Neural cell (in vitro differentiated cells): ENCODE measurements at regions not wholly inside any gene's neighbourhood (a gene's known extent, or its start where the extent isn't known, plus 50 kb on each side); places are given as distances from the start of the nearest gene placed in this dataset.

Experiments used
- H2AFZ ChIP-seq: fragments of 200-600, 300-800 bp; sonication (generic), shearing (Covaris generic); 2 replicates; pipeline ENCODE4 v1.6.0; 2014; ENCODE audit warnings: low read depth, mild to moderate bottlenecking, antibody characterized with exemption, low read length, moderate library complexity
- H3F3A ChIP-seq: fragments of 200-600 bp; shearing (Covaris generic); 2 replicates; pipeline ENCODE4 v1.6.1; 2016; ENCODE audit warnings: mild to moderate bottlenecking, moderate library complexity, mixed read lengths, antibody characterized with exemption, low read length; ENCODE audit not compliant: insufficient read depth, poor library complexity, severe bottlenecking
- H3K27ac ChIP-seq: fragments of 200-600, 300-800 bp; sonication (generic), shearing (Covaris generic); 2 replicates; pipeline ENCODE4 v1.5.1; 2014; ENCODE audit warnings: mild to moderate bottlenecking, low read length, moderate library complexity
- H3K27me3 ChIP-seq: fragments of 300-800, 200-600 bp; sonication (generic), shearing (Covaris generic); 2 replicates; pipeline ENCODE4 v1.6.0; 2014; ENCODE audit warnings: mild to moderate bottlenecking, low read depth, low read length, moderate library complexity; ENCODE audit not compliant: insufficient read depth
- H3K36me3 ChIP-seq: fragments of 300-800, 200-600 bp; sonication (generic), shearing (Covaris generic); 2 replicates; pipeline ENCODE4 v1.5.1; 2014; ENCODE audit warnings: mild to moderate bottlenecking, antibody characterized with exemption, low read length, moderate library complexity; ENCODE audit not compliant: insufficient read depth
- H3K4me2 ChIP-seq: fragments of 300-800, 200-600 bp; sonication (generic), shearing (Covaris generic); 2 replicates; pipeline ENCODE4 v1.6.0; 2014; ENCODE audit warnings: mild to moderate bottlenecking, low read length
- H3K4me3 ChIP-seq: fragments of 300-800, 200-600 bp; sonication (generic), shearing (Covaris generic); 2 replicates; pipeline ENCODE4 v1.5.1; 2014; ENCODE audit warnings: mild to moderate bottlenecking, low read length, moderate library complexity
- H3K79me2 ChIP-seq: fragments of 200-600 bp; shearing (Covaris generic); replicated peaks from 2 replicates; pipeline ENCODE4 v1.6.0; 2014; ENCODE audit warnings: mild to moderate bottlenecking, low read length, moderate library complexity; ENCODE audit not compliant: insufficient read depth
- H3K9ac ChIP-seq: fragments of 300-800, 200-600 bp; sonication (generic), shearing (Covaris generic); 2 replicates; pipeline ENCODE4 v1.6.1; 2016; ENCODE audit warnings: mild to moderate bottlenecking, low read length, mixed read lengths
- H3K9me2 ChIP-seq: fragments of 200-600 bp; shearing (Covaris generic); 2 replicates; pipeline ENCODE4 v1.6.1; 2016; ENCODE audit warnings: mild to moderate bottlenecking, low read length, mixed read lengths; ENCODE audit not compliant: insufficient read depth
- H3K9me3 ChIP-seq: fragments of 200-600, 300-800 bp; sonication (generic), shearing (Covaris generic); 2 replicates; pipeline ENCODE4 v1.6.1; 2016; ENCODE audit warnings: mild to moderate bottlenecking, mixed run types, low read length, moderate library complexity, mixed read lengths
- H4K20me1 ChIP-seq: fragments of 200-600 bp; shearing (Covaris generic); 2 replicates; pipeline ENCODE4 v1.6.1; 2016; ENCODE audit warnings: mild to moderate bottlenecking, mixed run types; ENCODE audit not compliant: insufficient read depth
- EP300 ChIP-seq: fragments of 450-650 bp; conservative IDR thresholded peaks from 2 replicates; pipeline ENCODE4 v1.6.1; 2014; ENCODE audit warnings: antibody characterized with exemption, mild to moderate bottlenecking, moderate library complexity; ENCODE audit not compliant: poor library complexity, severe bottlenecking
- EZH2 ChIP-seq: fragments of 200-600, 300-800 bp; shearing (Covaris generic), sonication (generic); IDR thresholded peaks from 2 replicates; pipeline ENCODE4 v1.6.1; 2014; ENCODE audit warnings: antibody characterized with exemption, low read length, borderline replicate concordance, mild to moderate bottlenecking; ENCODE audit not compliant: insufficient read depth, poor library complexity, severe bottlenecking
- MXI1 ChIP-seq: fragments of 450-650 bp; conservative IDR thresholded peaks from 2 replicates; pipeline ENCODE4 v1.6.1; 2014; ENCODE audit warnings: antibody characterized with exemption, mild to moderate bottlenecking; ENCODE audit not compliant: poor library complexity, severe bottlenecking
- POLR2AphosphoS5 ChIP-seq: IDR thresholded peaks from 2 replicates; pipeline ENCODE4 v1.6.1; 2012
- RAD21 ChIP-seq: fragments of 450-650 bp; conservative IDR thresholded peaks from 2 replicates; pipeline ENCODE4 v1.6.1; 2014; ENCODE audit warnings: antibody characterized with exemption, mild to moderate bottlenecking, moderate library complexity
- SMC3 ChIP-seq: fragments of 450-650 bp; conservative IDR thresholded peaks from 2 replicates; pipeline ENCODE4 v1.6.1; 2014; ENCODE audit warnings: antibody characterized with exemption, mild to moderate bottlenecking, moderate library complexity; ENCODE audit not compliant: poor library complexity
- TAF1 ChIP-seq: IDR thresholded peaks from 2 replicates; pipeline ENCODE4 v1.6.1; 2012; ENCODE audit warnings: low read depth
- TF ChIP-seq, protein P1 (sequence below): IDR thresholded peaks from 2 replicates; pipeline ENCODE4 v1.6.1; 2012; ENCODE audit warnings: borderline replicate concordance
- TF ChIP-seq, protein P2 (sequence below): fragments of 450-650 bp; IDR thresholded peaks from 2 replicates; pipeline ENCODE4 v1.5.1; 2014; ENCODE audit warnings: antibody characterized with exemption, mild to moderate bottlenecking, moderate library complexity; ENCODE audit not compliant: poor library complexity, severe bottlenecking

DNA sequence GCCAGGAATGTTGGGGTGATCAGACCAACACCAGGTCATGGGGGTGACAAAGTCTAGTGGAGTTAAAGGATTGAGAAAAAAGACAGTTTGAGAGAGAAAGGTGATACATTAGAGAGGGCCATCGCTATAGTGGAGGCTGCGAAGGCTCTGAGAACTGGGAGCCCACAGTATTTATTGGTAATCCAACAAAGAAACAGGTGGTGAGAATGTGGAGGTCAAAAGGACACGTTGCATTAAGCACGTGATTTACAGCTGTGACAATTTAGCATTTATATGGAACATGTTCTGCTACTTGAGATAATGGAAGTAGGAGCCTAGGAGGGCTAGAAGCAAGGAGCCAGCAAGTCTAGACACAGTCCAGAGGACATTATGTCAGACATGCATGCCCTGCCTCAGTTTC lies 2086.5 kb upstream of the C9orf72 start:
- Histone ChIP-seq H3K4me3 (no peak overlapping the region), H3F3A (no peaks in the 10 kb centered on the region), H3K9me2 (no peaks in the 10 kb centered on the region), H3K27ac (no peak overlapping the region), H2AFZ (no peak overlapping the region), H3K79me2 (no peaks in the 10 kb centered on the region), H3K36me3 (no peaks in the 10 kb centered on the region), H3K4me2 (no peak overlapping the region), H3K9me3 (no peaks in the 10 kb centered on the region), H4K20me1 (no peaks in the 10 kb centered on the region), H3K27me3 (no peaks in the 10 kb centered on the region), H3K9ac (no peak overlapping the region)
- TF ChIP-seq MXI1 = no peak
- TF ChIP-seq POLR2AphosphoS5 = no peak
- TF ChIP-seq TAF1 = no peak
- TF ChIP-seq, protein P1, sequence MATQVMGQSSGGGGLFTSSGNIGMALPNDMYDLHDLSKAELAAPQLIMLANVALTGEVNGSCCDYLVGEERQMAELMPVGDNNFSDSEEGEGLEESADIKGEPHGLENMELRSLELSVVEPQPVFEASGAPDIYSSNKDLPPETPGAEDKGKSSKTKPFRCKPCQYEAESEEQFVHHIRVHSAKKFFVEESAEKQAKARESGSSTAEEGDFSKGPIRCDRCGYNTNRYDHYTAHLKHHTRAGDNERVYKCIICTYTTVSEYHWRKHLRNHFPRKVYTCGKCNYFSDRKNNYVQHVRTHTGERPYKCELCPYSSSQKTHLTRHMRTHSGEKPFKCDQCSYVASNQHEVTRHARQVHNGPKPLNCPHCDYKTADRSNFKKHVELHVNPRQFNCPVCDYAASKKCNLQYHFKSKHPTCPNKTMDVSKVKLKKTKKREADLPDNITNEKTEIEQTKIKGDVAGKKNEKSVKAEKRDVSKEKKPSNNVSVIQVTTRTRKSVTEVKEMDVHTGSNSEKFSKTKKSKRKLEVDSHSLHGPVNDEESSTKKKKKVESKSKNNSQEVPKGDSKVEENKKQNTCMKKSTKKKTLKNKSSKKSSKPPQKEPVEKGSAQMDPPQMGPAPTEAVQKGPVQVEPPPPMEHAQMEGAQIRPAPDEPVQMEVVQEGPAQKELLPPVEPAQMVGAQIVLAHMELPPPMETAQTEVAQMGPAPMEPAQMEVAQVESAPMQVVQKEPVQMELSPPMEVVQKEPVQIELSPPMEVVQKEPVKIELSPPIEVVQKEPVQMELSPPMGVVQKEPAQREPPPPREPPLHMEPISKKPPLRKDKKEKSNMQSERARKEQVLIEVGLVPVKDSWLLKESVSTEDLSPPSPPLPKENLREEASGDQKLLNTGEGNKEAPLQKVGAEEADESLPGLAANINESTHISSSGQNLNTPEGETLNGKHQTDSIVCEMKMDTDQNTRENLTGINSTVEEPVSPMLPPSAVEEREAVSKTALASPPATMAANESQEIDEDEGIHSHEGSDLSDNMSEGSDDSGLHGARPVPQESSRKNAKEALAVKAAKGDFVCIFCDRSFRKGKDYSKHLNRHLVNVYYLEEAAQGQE = no peak
- no peak for TF ChIP-seq SMC3
- no peak for TF ChIP-seq EZH2
- no peak for TF ChIP-seq EP300
- TF ChIP-seq RAD21 = no peak
- TF ChIP-seq, protein P2, sequence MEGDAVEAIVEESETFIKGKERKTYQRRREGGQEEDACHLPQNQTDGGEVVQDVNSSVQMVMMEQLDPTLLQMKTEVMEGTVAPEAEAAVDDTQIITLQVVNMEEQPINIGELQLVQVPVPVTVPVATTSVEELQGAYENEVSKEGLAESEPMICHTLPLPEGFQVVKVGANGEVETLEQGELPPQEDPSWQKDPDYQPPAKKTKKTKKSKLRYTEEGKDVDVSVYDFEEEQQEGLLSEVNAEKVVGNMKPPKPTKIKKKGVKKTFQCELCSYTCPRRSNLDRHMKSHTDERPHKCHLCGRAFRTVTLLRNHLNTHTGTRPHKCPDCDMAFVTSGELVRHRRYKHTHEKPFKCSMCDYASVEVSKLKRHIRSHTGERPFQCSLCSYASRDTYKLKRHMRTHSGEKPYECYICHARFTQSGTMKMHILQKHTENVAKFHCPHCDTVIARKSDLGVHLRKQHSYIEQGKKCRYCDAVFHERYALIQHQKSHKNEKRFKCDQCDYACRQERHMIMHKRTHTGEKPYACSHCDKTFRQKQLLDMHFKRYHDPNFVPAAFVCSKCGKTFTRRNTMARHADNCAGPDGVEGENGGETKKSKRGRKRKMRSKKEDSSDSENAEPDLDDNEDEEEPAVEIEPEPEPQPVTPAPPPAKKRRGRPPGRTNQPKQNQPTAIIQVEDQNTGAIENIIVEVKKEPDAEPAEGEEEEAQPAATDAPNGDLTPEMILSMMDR = no peak

DNA sequence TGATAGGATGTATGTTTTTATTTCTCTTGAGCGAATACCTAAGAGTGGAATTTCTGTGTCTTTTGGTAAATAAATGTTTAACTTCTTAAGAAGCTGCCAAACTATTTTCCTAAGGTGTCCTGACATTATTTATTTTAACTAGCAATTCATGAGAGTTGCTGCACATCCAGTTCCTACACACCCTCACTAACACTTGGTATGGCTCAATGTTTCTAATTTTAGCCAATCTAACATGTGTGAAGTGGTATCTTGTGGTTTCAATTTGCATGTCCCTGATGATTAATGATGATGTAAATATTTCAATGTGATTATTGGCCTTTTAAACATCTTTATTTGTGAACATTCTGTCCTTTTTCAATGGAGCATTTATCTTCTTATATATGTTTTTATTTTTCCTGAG lies 2095.5 kb upstream of the C9orf72 start:
- Histone ChIP-seq H3K27me3 (no peaks in the 10 kb centered on the region), H2AFZ (no peak overlapping the region), H3K4me3 (no peak overlapping the region)

More for the DNA sequence above, 2095.5 kb upstream of the C9orf72 start:
- Histone ChIP-seq H3K4me2 (no peak overlapping the region), H3K36me3 (no peaks in the 10 kb centered on the region), H3K9me2 (no peaks in the 10 kb centered on the region), H3K9me3 (no peaks in the 10 kb centered on the region), H3K9ac (no peak overlapping the region), H4K20me1 (no peaks in the 10 kb centered on the region), H3F3A (no peaks in the 10 kb centered on the region), H3K79me2 (no peaks in the 10 kb centered on the region), H3K27ac (no peak overlapping the region)
- TF ChIP-seq, protein P2 = no peak
- TF ChIP-seq RAD21 (no peak), MXI1 (no peak), EP300 (no peak), POLR2AphosphoS5 (no peak), TAF1 (no peak), SMC3 (no peak), EZH2 (no peak)
- TF ChIP-seq, protein P1 = no peak
